ENCODE measurements at regions not wholly inside any gene's neighbourhood (a gene's known extent, or its start where the extent isn't known, plus 50 kb on each side); places are given as distances from the start of the nearest gene placed in this dataset.

DNA sequence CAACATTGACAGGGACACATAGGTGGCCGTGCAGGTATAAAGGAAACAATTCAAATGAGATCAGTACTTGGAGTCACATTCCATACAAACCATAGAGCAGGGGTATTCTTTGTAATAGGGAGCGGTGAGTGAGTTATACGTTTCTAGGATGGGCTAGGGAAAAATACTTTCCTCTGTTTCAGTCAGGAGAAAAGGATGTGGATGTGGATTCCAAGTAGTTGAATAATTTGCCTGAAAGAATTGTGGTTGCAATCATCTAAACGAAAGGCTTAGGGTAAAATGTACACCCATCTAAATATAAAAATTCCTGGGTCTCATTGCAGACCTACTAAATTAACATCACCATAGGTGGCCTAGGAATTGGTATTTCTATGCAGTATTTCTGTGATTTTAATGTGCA, 270.7 kb upstream of the IGFBP3 start:
- no peak for TF ChIP-seq Cebpa-rat (IDR thresholded peaks at IDR 0.05)
- Histone ChIP-seq H3K4me2 (no peak overlapping the region), H4K20me1 (no peaks in the 10 kb centered on the region), H3K36me3 (no peaks in the 10 kb centered on the region), H3K9ac (no peak overlapping the region), H3K9me3 (replicated peaks in 1 of 11) (no peaks in the 10 kb centered on the region), H3K4me1 (no peaks in the 10 kb centered on the region), H3K27me3 (no peaks in the 10 kb centered on the region), H3K27ac (no peak overlapping the region), H3K4me3 (no peak overlapping the region)

DNA sequence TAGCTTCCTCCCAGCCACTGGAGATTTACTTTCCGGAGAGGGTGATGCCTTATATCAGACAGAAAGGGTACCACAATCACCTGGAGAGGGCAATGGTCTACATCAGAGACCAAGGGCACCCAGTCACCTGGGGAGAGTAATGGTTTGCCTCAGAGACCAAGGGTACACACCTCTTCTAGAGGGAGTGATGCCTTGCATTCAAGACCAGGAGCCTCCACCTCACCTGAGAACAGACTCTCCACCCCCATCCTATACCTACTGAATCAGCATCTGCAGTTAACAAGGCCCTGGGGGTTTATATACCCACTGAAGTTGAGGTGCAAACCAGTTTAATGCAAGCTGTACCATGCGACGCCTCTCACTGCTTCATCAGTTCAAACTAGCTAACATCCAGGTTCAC, 270.2 kb upstream of the IGFBP3 start:
- H3K27me3 ChIP-seq = no peaks in the 10 kb centered on the region
- no peaks in the 10 kb centered on the region for H4K20me1 ChIP-seq
- no peak for TF ChIP-seq Cebpa-rat (IDR thresholded peaks at IDR 0.05)
- no peaks in the 10 kb centered on the region for H3K9me3 ChIP-seq (replicated peaks in 1 of 11)
- no peak overlapping the region for H3K9ac ChIP-seq
- H3K36me3 ChIP-seq = no peaks in the 10 kb centered on the region
- no peak overlapping the region for H3K4me2 ChIP-seq
- H3K4me3 ChIP-seq = no peak overlapping the region
- H3K4me1 ChIP-seq = no peaks in the 10 kb centered on the region
- no peak overlapping the region for H3K27ac ChIP-seq

DNA sequence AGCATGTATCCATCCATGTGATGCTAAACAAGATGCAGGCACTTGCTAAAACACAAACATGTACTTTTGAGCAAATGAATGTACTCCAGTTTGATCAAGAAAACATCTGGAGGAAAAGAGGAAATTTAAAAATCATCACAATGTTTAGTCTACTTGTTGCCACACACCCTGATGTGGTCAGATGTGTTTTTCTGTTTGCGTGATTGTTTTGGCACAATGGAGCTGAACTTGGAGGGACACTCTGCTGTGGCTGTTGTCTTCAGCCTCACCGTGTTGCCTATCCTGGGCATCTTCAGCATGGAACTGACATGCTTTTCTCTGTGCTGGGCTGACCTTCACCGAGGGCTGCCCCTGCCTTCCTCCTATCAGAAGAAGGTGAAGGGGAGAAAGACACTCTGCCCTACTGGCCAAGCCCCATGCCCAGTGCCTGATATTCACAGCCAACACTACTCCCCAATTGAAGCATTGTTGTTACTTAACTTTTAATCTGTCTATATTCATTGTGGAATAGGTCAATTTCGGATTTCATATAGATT, 268.3 kb upstream of the IGFBP3 start:
- TF ChIP-seq Cebpa-rat (IDR thresholded peaks at IDR 0.05) = no peak
- H3K4me3 ChIP-seq = no peak overlapping the region
- no peak overlapping the region for H3K4me2 ChIP-seq
- H3K27ac ChIP-seq = no peak overlapping the region
- H3K9me3 ChIP-seq (replicated peaks in 1 of 11) = no peaks in the 10 kb centered on the region
- H3K36me3 ChIP-seq = no peaks in the 10 kb centered on the region
- H3K4me1 ChIP-seq = 0 out of 20 replicates have a peak, but pooled peaks cover 0 to 4% (median 0%) of the 10 kb centered on the region in 10 experiments
- no peaks in the 10 kb centered on the region for H3K27me3 ChIP-seq
- no peak overlapping the region for H3K9ac ChIP-seq
- no peaks in the 10 kb centered on the region for H4K20me1 ChIP-seq

DNA sequence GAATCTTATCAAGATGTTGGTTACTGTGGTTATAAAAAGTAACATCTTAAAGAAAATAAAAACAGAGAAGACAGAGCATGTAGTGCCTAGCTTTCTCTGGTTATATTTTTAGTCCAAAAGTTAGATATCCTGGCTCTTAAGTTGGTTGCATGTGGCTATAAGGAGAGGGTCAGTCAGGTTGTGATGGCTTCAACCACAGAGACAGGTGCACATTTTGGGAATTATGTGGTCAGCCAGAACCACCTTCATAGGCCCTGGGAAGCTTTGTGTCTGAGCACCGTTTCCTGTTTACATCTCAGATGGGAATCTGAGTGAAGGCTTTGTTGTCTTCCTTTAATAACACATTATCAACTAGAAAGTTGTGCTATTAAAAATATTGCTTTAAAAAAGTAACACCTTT, 265.1 kb upstream of the IGFBP3 start:
- Histone ChIP-seq H3K9me3 (replicated peaks in 1 of 11) (peaks cover 4 to 11% (median 9%) of the 10 kb centered on the region in 11 experiments; a peak in 20 of 22 replicates), H4K20me1 (no peaks in the 10 kb centered on the region), H3K9ac (no peak overlapping the region), H3K4me1 (0 out of 20 replicates have a peak, but pooled peaks cover 0 to 4% (median 0%) of the 10 kb centered on the region in 10 experiments), H3K27me3 (no peaks in the 10 kb centered on the region), H3K36me3 (no peaks in the 10 kb centered on the region), H3K4me3 (no peak overlapping the region), H3K27ac (no peak overlapping the region), H3K4me2 (no peak overlapping the region)
- no peak for TF ChIP-seq Cebpa-rat (IDR thresholded peaks at IDR 0.05)

DNA sequence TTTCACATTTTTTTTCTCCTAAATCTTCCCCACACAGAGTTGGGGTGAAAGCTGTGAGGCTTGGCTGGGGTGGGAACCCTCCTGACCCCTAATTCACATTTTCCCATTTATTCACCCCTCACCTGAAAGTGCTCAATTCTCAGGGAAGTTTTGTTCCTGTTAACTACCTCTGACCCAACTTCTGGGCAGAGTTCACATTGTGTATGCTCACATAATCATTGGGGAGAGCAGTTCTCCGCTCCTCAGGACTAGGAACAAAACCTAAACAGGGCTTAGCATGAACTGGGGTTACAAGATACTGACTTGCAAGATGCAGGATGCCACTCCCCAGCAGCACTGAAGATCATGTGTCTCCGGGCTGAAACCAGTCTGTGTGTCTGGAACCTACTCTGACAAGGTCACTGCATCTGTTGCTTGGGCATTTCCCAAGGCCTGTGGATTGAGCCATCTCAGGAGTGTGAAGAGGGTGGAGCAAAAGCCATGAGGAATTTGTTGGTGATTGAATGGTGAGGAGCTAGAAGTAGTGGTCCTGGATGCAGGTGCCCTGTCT, 258.1 kb upstream of the IGFBP3 start:
- no peaks in the 10 kb centered on the region for H3K36me3 ChIP-seq
- no peak overlapping the region for H3K4me3 ChIP-seq
- no peak overlapping the region for H3K4me2 ChIP-seq
- H3K27me3 ChIP-seq = no peaks in the 10 kb centered on the region
- H4K20me1 ChIP-seq = no peaks in the 10 kb centered on the region
- no peak overlapping the region for H3K27ac ChIP-seq
- H3K9me3 ChIP-seq (replicated peaks in 1 of 11) = peaks cover 8 to 19% (median 13%) of the 10 kb centered on the region in 11 experiments; a peak in 20 of 22 replicates
- TF ChIP-seq Cebpa-rat (IDR thresholded peaks at IDR 0.05) = no peak
- H3K9ac ChIP-seq = no peak overlapping the region
- H3K4me1 ChIP-seq = peaks cover 0 to 11% (median 8%) of the 10 kb centered on the region in 10 experiments; a peak in 13 of 20 replicates

DNA sequence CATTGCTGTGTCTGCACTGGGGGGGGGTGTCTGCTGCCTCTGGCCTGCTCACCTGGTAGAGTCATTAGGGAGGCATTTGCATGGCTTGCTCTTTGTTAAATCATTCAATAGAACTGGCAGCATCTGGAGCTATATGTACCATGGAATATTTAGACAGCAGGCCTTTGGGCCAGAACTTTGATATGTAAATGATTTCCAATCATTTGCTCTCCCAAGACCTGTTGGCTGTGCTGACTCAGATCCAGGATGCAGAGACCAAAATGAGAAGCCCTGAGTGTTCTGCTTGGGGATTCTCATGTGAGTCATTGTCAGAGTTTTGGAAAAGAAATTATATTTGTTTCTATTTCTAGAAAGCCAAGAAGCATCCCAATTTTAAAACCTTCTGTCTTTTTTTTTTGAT, 257.6 kb upstream of the IGFBP3 start:
- Histone ChIP-seq H3K4me1 (peaks cover 0 to 11% (median 8%) of the 10 kb centered on the region in 10 experiments; a peak in 13 of 20 replicates), H3K36me3 (no peaks in the 10 kb centered on the region), H3K9me3 (replicated peaks in 1 of 11) (peaks cover 8 to 19% (median 13%) of the 10 kb centered on the region in 11 experiments; a peak in 20 of 22 replicates), H4K20me1 (no peaks in the 10 kb centered on the region), H3K4me3 (no peak overlapping the region), H3K27ac (no peak overlapping the region), H3K27me3 (no peaks in the 10 kb centered on the region), H3K4me2 (no peak overlapping the region), H3K9ac (no peak overlapping the region)
- no peak for TF ChIP-seq Cebpa-rat (IDR thresholded peaks at IDR 0.05)

DNA sequence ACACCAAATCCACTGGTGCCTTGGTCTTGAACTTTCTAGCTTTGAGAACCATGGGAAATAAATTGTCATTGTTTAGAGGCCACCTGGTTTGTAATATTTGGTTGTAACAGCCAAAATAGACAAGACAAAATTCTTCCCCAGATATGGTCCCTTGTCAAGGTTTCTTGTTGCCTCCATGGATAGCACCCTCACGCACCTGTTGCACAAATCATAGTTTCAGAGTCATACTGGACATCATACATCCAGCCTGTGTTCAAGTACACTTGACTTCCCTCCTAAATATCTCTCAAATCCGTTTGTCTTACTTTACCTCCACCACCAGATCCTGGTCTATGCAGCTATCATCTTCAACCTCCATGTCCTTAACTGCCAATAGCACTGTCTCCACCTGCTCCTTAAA, 256.7 kb upstream of the IGFBP3 start:
- Histone ChIP-seq H3K36me3 (no peaks in the 10 kb centered on the region), H3K27me3 (no peaks in the 10 kb centered on the region), H3K4me2 (no peak overlapping the region), H3K9ac (no peak overlapping the region), H3K27ac (no peak overlapping the region), H3K4me1 (peaks cover 0 to 11% (median 8%) of the 10 kb centered on the region in 10 experiments; a peak in 13 of 20 replicates), H4K20me1 (no peaks in the 10 kb centered on the region), H3K4me3 (no peak overlapping the region), H3K9me3 (replicated peaks in 1 of 11) (peaks cover 8 to 19% (median 13%) of the 10 kb centered on the region in 11 experiments; a peak in 20 of 22 replicates)
- no peak for TF ChIP-seq Cebpa-rat (IDR thresholded peaks at IDR 0.05)

DNA sequence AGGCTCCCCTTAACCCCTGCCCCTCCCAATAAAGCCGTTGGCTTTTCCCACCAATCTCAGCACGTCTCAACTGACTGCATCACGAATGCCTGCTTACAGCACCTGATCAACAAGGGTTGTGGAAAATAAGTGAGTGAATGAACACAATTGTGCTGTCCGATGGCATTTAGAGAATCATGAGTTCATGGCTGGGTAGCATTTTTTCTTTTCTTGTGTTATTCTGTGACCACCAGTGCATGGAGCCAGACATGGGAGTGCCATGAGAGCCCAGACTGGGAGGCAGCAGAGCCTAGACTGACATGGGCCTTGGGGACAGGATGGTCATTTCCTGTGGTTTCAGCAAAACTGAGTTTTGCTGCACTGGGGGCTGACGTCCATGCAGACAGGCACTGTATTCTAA, 254.1 kb upstream of the IGFBP3 start:
- TF ChIP-seq Cebpa-rat (IDR thresholded peaks at IDR 0.05) = no peak
- no peak overlapping the region for H3K27ac ChIP-seq
- H3K27me3 ChIP-seq = no peaks in the 10 kb centered on the region
- no peak overlapping the region for H3K9ac ChIP-seq
- H4K20me1 ChIP-seq = no peaks in the 10 kb centered on the region
- H3K36me3 ChIP-seq = no peaks in the 10 kb centered on the region
- H3K9me3 ChIP-seq (replicated peaks in 1 of 11) = no peaks in the 10 kb centered on the region
- H3K4me1 ChIP-seq = peaks cover 0 to 11% (median 8%) of the 10 kb centered on the region in 10 experiments; a peak in 13 of 20 replicates
- no peak overlapping the region for H3K4me3 ChIP-seq
- peak overlapping the region in 8 of 11 experiments; percentile 4 to 59 (median 44); a peak in 15 of 22 replicates for H3K4me2 ChIP-seq

DNA sequence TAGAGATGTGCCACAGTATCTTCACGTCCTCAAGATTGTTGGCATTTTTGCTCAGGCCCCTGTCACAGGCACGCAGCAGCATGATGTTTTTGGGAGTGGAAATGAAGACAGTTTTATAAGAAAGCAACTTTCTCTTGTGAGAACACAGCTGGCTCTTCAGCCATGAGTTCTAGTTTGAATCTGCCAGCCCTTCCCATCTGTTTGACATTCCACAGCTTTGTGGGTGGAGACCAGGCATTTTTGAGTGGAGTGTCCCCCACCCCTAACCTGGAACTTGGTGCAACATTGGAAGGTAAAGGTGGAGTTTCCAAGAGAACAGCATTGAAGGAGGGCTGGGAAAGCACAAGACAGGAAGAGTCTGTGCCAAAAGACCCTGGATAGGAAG, 253.1 kb upstream of the IGFBP3 start:
- H3K4me2 ChIP-seq = no peak overlapping the region
- no peak for TF ChIP-seq Cebpa-rat (IDR thresholded peaks at IDR 0.05)

More for the DNA sequence above, 253.1 kb upstream of the IGFBP3 start:
- Histone ChIP-seq H3K4me3 (no peak overlapping the region), H3K27ac (no peak overlapping the region), H3K27me3 (no peaks in the 10 kb centered on the region), H3K4me1 (peaks cover 0 to 11% (median 8%) of the 10 kb centered on the region in 10 experiments; a peak in 13 of 20 replicates), H3K9ac (no peak overlapping the region), H3K36me3 (no peaks in the 10 kb centered on the region), H4K20me1 (no peaks in the 10 kb centered on the region), H3K9me3 (replicated peaks in 1 of 11) (0 out of 22 replicates have a peak, but pooled peaks cover 0 to 4% (median 0%) of the 10 kb centered on the region in 11 experiments)
